ENCODE measurements at regions not wholly inside any gene's neighbourhood (a gene's known extent, or its start where the extent isn't known, plus 50 kb on each side); places are given as distances from the start of the nearest gene placed in this dataset.

DNA sequence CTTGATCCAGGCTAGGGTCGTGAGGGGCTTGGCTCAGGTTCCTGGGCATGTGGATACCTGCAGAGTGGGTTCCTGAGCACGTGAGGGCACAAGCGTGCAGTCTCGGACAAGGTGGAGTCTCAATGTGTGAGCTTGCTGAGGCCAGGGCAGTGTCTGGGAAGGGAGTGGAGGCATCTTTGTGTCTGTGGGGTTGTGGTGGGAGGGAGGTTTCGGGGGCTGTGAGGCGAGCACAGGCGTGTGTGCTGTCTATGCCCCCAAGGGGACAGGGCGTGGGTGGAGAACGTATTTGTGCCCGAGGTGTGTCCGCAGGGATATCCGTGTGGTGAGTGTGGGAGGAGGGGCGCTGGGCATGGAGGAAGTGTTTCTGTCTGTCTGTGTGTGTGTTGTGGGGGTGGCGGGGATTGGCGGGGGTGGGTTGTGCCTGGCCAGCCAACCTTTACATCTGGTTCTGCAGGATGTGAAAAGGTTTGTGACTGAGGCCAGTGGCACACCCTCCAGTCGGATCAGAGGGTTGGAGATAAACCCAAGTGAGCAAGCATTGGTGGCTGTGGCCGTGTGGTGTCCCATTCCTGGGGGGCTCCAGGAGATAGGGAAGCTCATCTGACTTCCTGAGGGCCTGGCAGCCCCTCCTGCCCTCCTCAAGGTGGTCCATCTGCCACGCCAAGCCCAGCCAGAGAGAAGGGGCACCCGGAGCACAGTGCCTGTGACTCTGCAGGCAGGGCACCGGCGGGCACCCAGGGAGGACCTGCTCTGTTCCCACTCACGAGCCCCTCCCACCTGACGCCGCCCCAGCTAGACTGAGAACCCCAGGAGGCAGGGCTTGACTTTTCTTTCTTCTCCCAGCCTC, 57.1 kb downstream of the ZFP36L2 start:
- intact Hi-C loops (cut with micrococcal nuclease; ENCODE audit: unreplicated experiment), result loop anchor here (2.0 kb wide), 1 partner anchor 315 kb away; no protein-coding TSS in a partner anchor
- Histone ChIP-seq H3K4me2 (ENCODE audit: low read length) (peak overlapping the region; percentile 55), H3K9me3 (ENCODE audit: low read length) (no peaks in the 10 kb centered on the region), H4K20me1 (ENCODE audit: insufficient read depth, low read length) (no peaks in the 10 kb centered on the region), H3K4me1 (ENCODE audit: insufficient read depth, low read length, poor library complexity, severe bottlenecking) (peaks cover 44% of the 10 kb centered on the region), H3K9me2 (ENCODE audit: insufficient read depth, low read length) (no peaks in the 10 kb centered on the region), H2AFZ (ENCODE audit: low read length) (peak overlapping the region; percentile 33; the same call in 1 of the 2 replicates), H3K27ac (ENCODE audit: low read depth, low read length, poor library complexity, severe bottlenecking) (no peak overlapping the region), H3K4me3 (ENCODE audit: low read depth, low read length, poor library complexity, severe bottlenecking) (no peak overlapping the region), H3K79me2 (ENCODE audit: insufficient read depth, low read depth, low read length) (no peaks in the 10 kb centered on the region), H3K36me3 (ENCODE audit: insufficient read depth, low read length) (no peaks in the 10 kb centered on the region)
- DNase-seq (ENCODE audit: low spot score), result peak; percentile 46
- BruUV-seq (replicated peaks), result no TSS peak
- CTCF ChIA-PET (ENCODE audit: unreplicated experiment), result interaction anchor here (0.6 to 2.9 kb wide), 6 partner anchors 33 to 116 kb away, joined by 3 to 20 read pairs (median 3); no protein-coding TSS in a partner anchor
- TF ChIP-seq, protein P1, sequence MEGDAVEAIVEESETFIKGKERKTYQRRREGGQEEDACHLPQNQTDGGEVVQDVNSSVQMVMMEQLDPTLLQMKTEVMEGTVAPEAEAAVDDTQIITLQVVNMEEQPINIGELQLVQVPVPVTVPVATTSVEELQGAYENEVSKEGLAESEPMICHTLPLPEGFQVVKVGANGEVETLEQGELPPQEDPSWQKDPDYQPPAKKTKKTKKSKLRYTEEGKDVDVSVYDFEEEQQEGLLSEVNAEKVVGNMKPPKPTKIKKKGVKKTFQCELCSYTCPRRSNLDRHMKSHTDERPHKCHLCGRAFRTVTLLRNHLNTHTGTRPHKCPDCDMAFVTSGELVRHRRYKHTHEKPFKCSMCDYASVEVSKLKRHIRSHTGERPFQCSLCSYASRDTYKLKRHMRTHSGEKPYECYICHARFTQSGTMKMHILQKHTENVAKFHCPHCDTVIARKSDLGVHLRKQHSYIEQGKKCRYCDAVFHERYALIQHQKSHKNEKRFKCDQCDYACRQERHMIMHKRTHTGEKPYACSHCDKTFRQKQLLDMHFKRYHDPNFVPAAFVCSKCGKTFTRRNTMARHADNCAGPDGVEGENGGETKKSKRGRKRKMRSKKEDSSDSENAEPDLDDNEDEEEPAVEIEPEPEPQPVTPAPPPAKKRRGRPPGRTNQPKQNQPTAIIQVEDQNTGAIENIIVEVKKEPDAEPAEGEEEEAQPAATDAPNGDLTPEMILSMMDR (conservative IDR thresholded peaks at IDR 0.05; ENCODE audit: low read length), result 0 out of 2 replicates have a peak, but pooled peaks have one; percentile 26
- TF ChIP-seq EZH2phosphoT487 (IDR thresholded peaks at IDR 0.05; ENCODE audit: borderline replicate concordance, low read depth, low read length), result no peak
- POLR2A ChIA-PET, result interaction anchor here (0.9 to 4.1 kb wide), 4 partner anchors 46 to 57 kb away, joined by 3 to 13 read pairs (median 4); partner anchors contain the start of gene ZFP36L2

DNA sequence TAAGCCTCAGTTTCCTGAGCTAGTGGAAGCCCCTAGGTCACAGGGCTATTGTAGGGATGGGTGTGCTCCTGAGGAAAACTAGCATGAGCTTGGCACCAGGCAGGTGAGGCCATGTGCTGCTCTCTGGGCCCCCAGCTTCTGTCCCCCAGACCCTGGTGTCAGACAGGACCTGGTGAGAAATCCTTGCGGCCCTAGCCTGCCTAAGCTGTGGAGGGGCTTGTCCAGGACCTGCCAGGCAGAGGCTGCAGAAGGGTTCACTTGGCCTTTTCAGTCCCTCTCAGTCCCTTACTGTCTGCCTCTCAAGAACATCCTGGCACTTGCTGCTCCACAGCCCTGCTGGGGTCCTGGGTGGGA, 58.4 kb downstream of the ZFP36L2 start:
- Histone ChIP-seq H3K4me3 (ENCODE audit: low read depth, low read length, poor library complexity, severe bottlenecking) (no peak overlapping the region), H3K9me2 (ENCODE audit: insufficient read depth, low read length) (no peaks in the 10 kb centered on the region), H4K20me1 (ENCODE audit: insufficient read depth, low read length) (no peaks in the 10 kb centered on the region), H3K27ac (ENCODE audit: low read depth, low read length, poor library complexity, severe bottlenecking) (no peak overlapping the region), H2AFZ (ENCODE audit: low read length) (peak overlapping the region; percentile 33; the same call in 1 of the 2 replicates), H3K4me1 (ENCODE audit: insufficient read depth, low read length, poor library complexity, severe bottlenecking) (peaks cover 31% of the 10 kb centered on the region), H3K9me3 (ENCODE audit: low read length) (no peaks in the 10 kb centered on the region), H3K79me2 (ENCODE audit: insufficient read depth, low read depth, low read length) (no peaks in the 10 kb centered on the region), H3K4me2 (ENCODE audit: low read length) (no peak overlapping the region), H3K36me3 (ENCODE audit: insufficient read depth, low read length) (no peaks in the 10 kb centered on the region)
- intact Hi-C loops (cut with micrococcal nuclease; ENCODE audit: unreplicated experiment), result loop anchor here (2.0 kb wide), 1 partner anchor 317 kb away; no protein-coding TSS in a partner anchor
- no TSS peak for BruUV-seq (replicated peaks)
- CTCF ChIA-PET (ENCODE audit: unreplicated experiment), result interaction anchor here (0.5 to 1.0 kb wide), 4 partner anchors 32 to 59 kb away, joined by 3 to 5 read pairs (median 3); partner anchors contain the start of gene ZFP36L2
- POLR2A ChIA-PET, result interaction anchor here (1.1 to 4.1 kb wide), 3 partner anchors 49 to 53 kb away, joined by 3 to 13 read pairs (median 5); no protein-coding TSS in a partner anchor
- DNase-seq (ENCODE audit: low spot score), result no peak
- TF ChIP-seq, protein P1 (conservative IDR thresholded peaks at IDR 0.05; ENCODE audit: low read length), result no peak
- no peak for TF ChIP-seq EZH2phosphoT487 (IDR thresholded peaks at IDR 0.05; ENCODE audit: borderline replicate concordance, low read depth, low read length)

All from OCI-LY7 (cell line).